Amygdala (tissue), 56 donors: ENCODE measurements at regions not wholly inside any gene's neighbourhood (a gene's known extent, or its start where the extent isn't known, plus 50 kb on each side); places are given as distances from the start of the nearest gene placed in this dataset.
"Not testable (repeated sequence)": the region's sequence is repeated elsewhere in the genome, so short reads cannot be mapped to it uniquely, and the experiment has no call there.

ENCODE experiments used
- DNase-seq, 56 donors: peaks; one replicate each; lab custom pipeline; 2025; lab: John Stamatoyannopoulos, UW

- DNase-seq = no peak
Measured at GRCh38 chr4:79266136-79266535, 59.7 kb downstream of the NAA11 start.

GRCh38 chr4:79259242-79259641, 66.6 kb downstream of the NAA11 start:
- no peak for DNase-seq

GRCh38 chr4:79258614-79259176, 67.2 kb downstream of the NAA11 start:
- no peak for DNase-seq

- DNase-seq = no peak
Measured at GRCh38 chr4:79257953-79258613, 67.8 kb downstream of the NAA11 start.

- DNase-seq = no peak
Measured at GRCh38 chr4:79255793-79256192, 70.1 kb downstream of the NAA11 start.

GRCh38 chr4:79253924-79254323, 71.9 kb downstream of the NAA11 start:
- no peak for DNase-seq

GRCh38 chr4:79253168-79253567, 72.7 kb downstream of the NAA11 start:
- no peak for DNase-seq

- DNase-seq = no peak
Measured at GRCh38 chr4:79250887-79251286, 75.0 kb downstream of the NAA11 start.

GRCh38 chr4:79249881-79250503, 75.9 kb downstream of the NAA11 start:
- no peak for DNase-seq

- DNase-seq = no peak
Measured at GRCh38 chr4:79248610-79249009, 77.3 kb downstream of the NAA11 start.

- no peak for DNase-seq
Measured at GRCh38 chr4:79247695-79248394, 78.0 kb downstream of the NAA11 start.

GRCh38 chr4:79245200-79245940, 80.5 kb downstream of the NAA11 start:
- not testable (repeated sequence) for DNase-seq

- DNase-seq = no peak
Measured at GRCh38 chr4:79241846-79242245, 84.0 kb downstream of the NAA11 start.

- no peak for DNase-seq
Measured at GRCh38 chr4:79237851-79238250, 88.0 kb downstream of the NAA11 start.

GRCh38 chr4:79236785-79237184, 89.1 kb downstream of the NAA11 start:
- DNase-seq = no peak

- DNase-seq = no peak
Measured at GRCh38 chr4:79235095-79235494, 90.8 kb downstream of the NAA11 start.

GRCh38 chr4:79233820-79234219, 92.0 kb downstream of the NAA11 start:
- DNase-seq = no peak

GRCh38 chr4:79232540-79232939, 93.3 kb downstream of the NAA11 start:
- no peak for DNase-seq

GRCh38 chr4:79227860-79228259, 98.0 kb downstream of the NAA11 start:
- no peak for DNase-seq

GRCh38 chr4:79225360-79225759, 100.5 kb downstream of the NAA11 start:
- DNase-seq = no peak

GRCh38 chr4:79224777-79225104, 101.1 kb downstream of the NAA11 start:
- no peak for DNase-seq
